ENCODE measurements at regions not wholly inside any gene's neighbourhood (a gene's known extent, or its start where the extent isn't known, plus 50 kb on each side); places are given as distances from the start of the nearest gene placed in this dataset.

- TF ChIP-seq CTCF (IDR thresholded peaks at IDR 0.05) = no peak
- TF ChIP-seq EP300 (IDR thresholded peaks at IDR 0.05; ENCODE audit: borderline replicate concordance in 1 of 2, low read depth in 1 of 2, low read length in 1 of 2) = no peak
- no peak for TF ChIP-seq RAD21 (IDR thresholded peaks at IDR 0.05; ENCODE audit: low read length)
- no peak for TF ChIP-seq ELF1 (IDR thresholded peaks at IDR 0.05)
- TF ChIP-seq FOXM1 (IDR thresholded peaks at IDR 0.05; ENCODE audit: low read depth) = no peak
- no peak for TF ChIP-seq MAX (IDR thresholded peaks at IDR 0.05; ENCODE audit: low read depth)
- no peak for TF ChIP-seq TAF1 (IDR thresholded peaks at IDR 0.05; ENCODE audit: borderline replicate concordance, low read depth, low read length)
- no peak for TF ChIP-seq RFX5 (IDR thresholded peaks at IDR 0.05; ENCODE audit: low read length)
- no peak for TF ChIP-seq POLR2AphosphoS5 (IDR thresholded peaks at IDR 0.05; ENCODE audit: low read depth, low read length)
- no peak for TF ChIP-seq FOSL2 (IDR thresholded peaks at IDR 0.05; ENCODE audit: borderline replicate concordance, low read depth)
Measured at GRCh38 chr5:119795768-119796167, 166.4 kb downstream of the FAM170A start.
